ENCODE measurements at regions not wholly inside any gene's neighbourhood (a gene's known extent, or its start where the extent isn't known, plus 50 kb on each side); places are given as distances from the start of the nearest gene placed in this dataset.

DNA sequence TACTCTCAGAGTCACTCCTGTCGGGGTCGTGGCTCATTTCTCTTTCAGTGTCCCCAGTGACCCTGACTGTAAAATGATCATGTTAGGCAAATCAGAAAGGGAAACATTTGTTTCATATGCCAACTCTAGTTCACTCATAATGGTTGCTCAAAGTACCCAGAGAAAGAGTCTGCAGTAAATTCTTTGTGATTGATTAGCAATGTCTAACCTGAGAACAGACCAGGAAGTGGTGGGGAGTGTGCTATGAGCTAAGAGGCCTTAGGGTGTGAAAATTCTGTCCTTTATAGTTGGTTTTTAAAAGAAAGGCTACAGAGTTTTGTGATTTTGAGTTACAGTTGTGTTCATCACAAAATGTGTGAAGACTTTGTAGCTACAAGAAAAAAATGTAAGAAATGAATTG is 108.9 kb downstream of the EDEM1 start:
- TF ChIP-seq, protein P1, sequence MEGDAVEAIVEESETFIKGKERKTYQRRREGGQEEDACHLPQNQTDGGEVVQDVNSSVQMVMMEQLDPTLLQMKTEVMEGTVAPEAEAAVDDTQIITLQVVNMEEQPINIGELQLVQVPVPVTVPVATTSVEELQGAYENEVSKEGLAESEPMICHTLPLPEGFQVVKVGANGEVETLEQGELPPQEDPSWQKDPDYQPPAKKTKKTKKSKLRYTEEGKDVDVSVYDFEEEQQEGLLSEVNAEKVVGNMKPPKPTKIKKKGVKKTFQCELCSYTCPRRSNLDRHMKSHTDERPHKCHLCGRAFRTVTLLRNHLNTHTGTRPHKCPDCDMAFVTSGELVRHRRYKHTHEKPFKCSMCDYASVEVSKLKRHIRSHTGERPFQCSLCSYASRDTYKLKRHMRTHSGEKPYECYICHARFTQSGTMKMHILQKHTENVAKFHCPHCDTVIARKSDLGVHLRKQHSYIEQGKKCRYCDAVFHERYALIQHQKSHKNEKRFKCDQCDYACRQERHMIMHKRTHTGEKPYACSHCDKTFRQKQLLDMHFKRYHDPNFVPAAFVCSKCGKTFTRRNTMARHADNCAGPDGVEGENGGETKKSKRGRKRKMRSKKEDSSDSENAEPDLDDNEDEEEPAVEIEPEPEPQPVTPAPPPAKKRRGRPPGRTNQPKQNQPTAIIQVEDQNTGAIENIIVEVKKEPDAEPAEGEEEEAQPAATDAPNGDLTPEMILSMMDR (IDR thresholded peaks at IDR 0.05; ENCODE audit: borderline replicate concordance, extremely low read depth, low read length, poor library complexity, severe bottlenecking), result no peak
- no peak for TF ChIP-seq EZH2 (IDR thresholded peaks at IDR 0.05; ENCODE audit: borderline replicate concordance, low read depth, low read length, severe bottlenecking)

All from DND-41 (cell line).